ENCODE measurements at regions not wholly inside any gene's neighbourhood (a gene's known extent, or its start where the extent isn't known, plus 50 kb on each side); places are given as distances from the start of the nearest gene placed in this dataset.

GRCh38 chr20:39800548-39800947 is 838.4 kb downstream of the DHX35 start:
- H3K27ac ChIP-seq = peak overlapping the region; percentile 92
- no peak overlapping the region for H3K4me3 ChIP-seq (ENCODE audit: low read depth, low read length)
- H3K27me3 ChIP-seq (replicated peaks) = no peaks in the 10 kb centered on the region
- TF ChIP-seq CTCF (IDR thresholded peaks at IDR 0.05; ENCODE audit: low read depth, low read length, missing control alignments) = no peak
- no peaks in the 10 kb centered on the region for H3K36me3 ChIP-seq (replicated peaks)
- in situ Hi-C loops (cut with HindIII; ENCODE audit: low pct_ligation_motif_present, low sequenced_read_pairs) = no loop called here
- peak; percentile 84 for DNase-seq

GRCh38 chr20:39800111-39800510 is 838.0 kb downstream of the DHX35 start:
- in situ Hi-C loops (cut with HindIII; ENCODE audit: low pct_ligation_motif_present, low sequenced_read_pairs) = no loop called here
- no peak overlapping the region for H3K4me3 ChIP-seq (ENCODE audit: low read depth, low read length)
- no peaks in the 10 kb centered on the region for H3K36me3 ChIP-seq (replicated peaks)
- peak; percentile 77 for DNase-seq
- no peak for TF ChIP-seq CTCF (IDR thresholded peaks at IDR 0.05; ENCODE audit: low read depth, low read length, missing control alignments)
- H3K27me3 ChIP-seq (replicated peaks) = no peaks in the 10 kb centered on the region
- peak overlapping the region; percentile 92 for H3K27ac ChIP-seq

- in situ Hi-C loops (cut with HindIII; ENCODE audit: low pct_ligation_motif_present, low sequenced_read_pairs) = no loop called here
- Histone ChIP-seq H3K27ac (peak overlapping the region; percentile 92), H3K4me3 (ENCODE audit: low read depth, low read length) (no peak overlapping the region), H3K36me3 (replicated peaks) (no peaks in the 10 kb centered on the region), H3K27me3 (replicated peaks) (no peaks in the 10 kb centered on the region)
- TF ChIP-seq CTCF (IDR thresholded peaks at IDR 0.05; ENCODE audit: low read depth, low read length, missing control alignments) = no peak
- no peak for DNase-seq
Measured at GRCh38 chr20:39799366-39799965, 837.3 kb downstream of the DHX35 start.

GRCh38 chr20:39795401-39796272 is 833.5 kb downstream of the DHX35 start:
- H3K27ac ChIP-seq = no peak overlapping the region
- TF ChIP-seq CTCF (IDR thresholded peaks at IDR 0.05; ENCODE audit: low read depth, low read length, missing control alignments) = no peak
- peak; percentile 16 for DNase-seq
- H3K27me3 ChIP-seq (replicated peaks) = no peaks in the 10 kb centered on the region
- H3K4me3 ChIP-seq (ENCODE audit: low read depth, low read length) = no peak overlapping the region
- in situ Hi-C loops (cut with HindIII; ENCODE audit: low pct_ligation_motif_present, low sequenced_read_pairs) = no loop called here
- H3K36me3 ChIP-seq (replicated peaks) = no peaks in the 10 kb centered on the region

- Histone ChIP-seq H3K27ac (no peak overlapping the region), H3K27me3 (replicated peaks) (no peaks in the 10 kb centered on the region), H3K4me3 (ENCODE audit: low read depth, low read length) (no peak overlapping the region), H3K36me3 (replicated peaks) (no peaks in the 10 kb centered on the region)
- no peak for TF ChIP-seq CTCF (IDR thresholded peaks at IDR 0.05; ENCODE audit: low read depth, low read length, missing control alignments)
- in situ Hi-C loops (cut with HindIII; ENCODE audit: low pct_ligation_motif_present, low sequenced_read_pairs) = no loop called here
- no peak for DNase-seq
Measured at GRCh38 chr20:39792334-39792733, 830.2 kb downstream of the DHX35 start.
